ENCODE measurements at regions not wholly inside any gene's neighbourhood (a gene's known extent, or its start where the extent isn't known, plus 50 kb on each side); places are given as distances from the start of the nearest gene placed in this dataset.

DNA sequence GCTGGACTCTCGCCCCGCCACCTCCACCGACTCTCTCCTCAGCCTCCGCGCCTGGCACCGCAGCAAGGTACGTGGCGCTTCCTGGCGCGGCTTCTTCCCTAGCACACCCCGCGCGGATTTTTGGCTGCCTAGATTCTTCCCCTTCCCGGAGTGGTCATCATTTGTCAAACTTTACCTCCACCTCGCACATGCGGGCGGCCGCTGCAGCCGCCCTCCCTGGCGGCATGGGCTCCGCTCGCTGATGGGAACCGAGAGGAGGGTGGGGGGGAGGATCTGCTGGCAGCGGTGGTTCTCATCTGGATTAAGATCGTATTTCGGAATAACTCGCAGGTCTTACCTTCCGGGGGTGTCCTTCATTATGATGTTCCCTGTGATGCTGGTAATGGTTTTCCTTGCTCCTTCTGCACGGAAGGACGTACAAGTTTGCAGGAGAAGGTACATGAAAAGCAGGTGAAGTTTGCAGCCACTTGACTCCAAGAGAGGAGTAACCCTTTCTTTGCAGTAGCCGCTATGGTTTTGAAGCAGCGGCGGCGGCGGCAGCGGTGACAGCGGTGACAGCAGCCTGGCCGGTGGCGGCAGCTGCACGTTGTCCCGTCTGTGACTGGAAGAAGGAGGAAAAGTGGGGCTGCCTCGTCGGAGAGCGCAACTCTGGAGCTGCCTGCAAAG, 2183.9 kb upstream of the TENM3 start:
- TF ChIP-seq, protein P1, sequence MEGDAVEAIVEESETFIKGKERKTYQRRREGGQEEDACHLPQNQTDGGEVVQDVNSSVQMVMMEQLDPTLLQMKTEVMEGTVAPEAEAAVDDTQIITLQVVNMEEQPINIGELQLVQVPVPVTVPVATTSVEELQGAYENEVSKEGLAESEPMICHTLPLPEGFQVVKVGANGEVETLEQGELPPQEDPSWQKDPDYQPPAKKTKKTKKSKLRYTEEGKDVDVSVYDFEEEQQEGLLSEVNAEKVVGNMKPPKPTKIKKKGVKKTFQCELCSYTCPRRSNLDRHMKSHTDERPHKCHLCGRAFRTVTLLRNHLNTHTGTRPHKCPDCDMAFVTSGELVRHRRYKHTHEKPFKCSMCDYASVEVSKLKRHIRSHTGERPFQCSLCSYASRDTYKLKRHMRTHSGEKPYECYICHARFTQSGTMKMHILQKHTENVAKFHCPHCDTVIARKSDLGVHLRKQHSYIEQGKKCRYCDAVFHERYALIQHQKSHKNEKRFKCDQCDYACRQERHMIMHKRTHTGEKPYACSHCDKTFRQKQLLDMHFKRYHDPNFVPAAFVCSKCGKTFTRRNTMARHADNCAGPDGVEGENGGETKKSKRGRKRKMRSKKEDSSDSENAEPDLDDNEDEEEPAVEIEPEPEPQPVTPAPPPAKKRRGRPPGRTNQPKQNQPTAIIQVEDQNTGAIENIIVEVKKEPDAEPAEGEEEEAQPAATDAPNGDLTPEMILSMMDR (IDR thresholded peaks at IDR 0.05; ENCODE audit: low read depth, low read length): no peak
- in situ Hi-C loops (cut with HindIII; ENCODE audit: low sequenced_read_pairs): no loop called here
- DNase-seq (ENCODE audit: low read depth, low spot score): peak; percentile 9
- peak overlapping the region; percentile 58 for H3K4me3 ChIP-seq (ENCODE audit: low read depth, low read length)

- peak; percentile 52 for DNase-seq (ENCODE audit: low read depth, low spot score)
- in situ Hi-C loops (cut with HindIII; ENCODE audit: low sequenced_read_pairs): no loop called here
- H3K4me3 ChIP-seq (ENCODE audit: low read depth, low read length): peak overlapping the region; percentile 58
- TF ChIP-seq, protein P1 (IDR thresholded peaks at IDR 0.05; ENCODE audit: low read depth, low read length): peak; percentile 48
Observed at GRCh38 chr4:180060159-180060889, 2182.9 kb upstream of the TENM3 start.

GRCh38 chr4:180081072-180081471, 2162.1 kb upstream of the TENM3 start:
- no peak for DNase-seq (ENCODE audit: low read depth, low spot score)
- in situ Hi-C loops (cut with HindIII; ENCODE audit: low sequenced_read_pairs): no loop called here
- TF ChIP-seq, protein P1 (IDR thresholded peaks at IDR 0.05; ENCODE audit: low read depth, low read length): no peak
- no peak overlapping the region for H3K4me3 ChIP-seq (ENCODE audit: low read depth, low read length)

- in situ Hi-C loops (cut with HindIII; ENCODE audit: low sequenced_read_pairs): no loop called here
- peak; percentile 22 for DNase-seq (ENCODE audit: low read depth, low spot score)
- no peak overlapping the region for H3K4me3 ChIP-seq (ENCODE audit: low read depth, low read length)
- TF ChIP-seq, protein P1 (IDR thresholded peaks at IDR 0.05; ENCODE audit: low read depth, low read length): no peak
Observed at GRCh38 chr4:180084561-180084960, 2158.6 kb upstream of the TENM3 start.

- in situ Hi-C loops (cut with HindIII; ENCODE audit: low sequenced_read_pairs): no loop called here
- no peak overlapping the region for H3K4me3 ChIP-seq (ENCODE audit: low read depth, low read length)
- DNase-seq (ENCODE audit: low read depth, low spot score): no peak
- TF ChIP-seq, protein P1 (IDR thresholded peaks at IDR 0.05; ENCODE audit: low read depth, low read length): no peak
Observed at GRCh38 chr4:180086480-180087190, 2156.6 kb upstream of the TENM3 start.

DNA sequence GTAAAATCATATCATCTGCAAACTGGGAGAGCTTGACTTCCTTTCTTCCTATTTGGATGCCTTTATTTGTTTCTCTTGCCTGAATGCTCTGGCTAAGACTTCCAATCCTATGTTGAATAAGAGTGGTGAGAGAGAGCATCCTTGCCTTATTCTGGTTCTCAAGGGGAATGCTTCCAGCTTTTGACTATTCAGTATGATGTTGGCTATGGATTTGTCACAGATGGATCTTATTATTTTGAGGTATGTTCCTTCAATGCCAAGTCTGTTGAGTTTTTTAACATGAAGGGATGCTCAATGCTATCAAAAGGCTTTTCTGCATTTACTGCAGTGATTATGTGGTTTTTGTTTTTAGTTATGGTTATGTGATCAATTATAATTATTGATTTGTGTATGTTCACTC, 2144.6 kb upstream of the TENM3 start:
- no peak overlapping the region for H3K4me3 ChIP-seq (ENCODE audit: low read depth, low read length)
- in situ Hi-C loops (cut with HindIII; ENCODE audit: low sequenced_read_pairs): no loop called here
- no peak for DNase-seq (ENCODE audit: low read depth, low spot score)
- TF ChIP-seq, protein P1 (IDR thresholded peaks at IDR 0.05; ENCODE audit: low read depth, low read length): no peak

Measured in astrocyte of the spinal cord (primary cell).